ENCODE measurements at regions not wholly inside any gene's neighbourhood (a gene's known extent, or its start where the extent isn't known, plus 50 kb on each side); places are given as distances from the start of the nearest gene placed in this dataset.

GRCh38 chr14:34362641-34363251 lies 99.3 kb downstream of the SPTSSA start:
- no peak for DNase-seq (ENCODE audit: low spot score in 2 of 2)
- H3K27me3 ChIP-seq (ENCODE audit: low read depth), result no peaks in the 10 kb centered on the region
- H3K9me3 ChIP-seq, result no peaks in the 10 kb centered on the region
- in situ Hi-C loops (cut with MboI; ENCODE audit: low sequenced_read_pairs), result no loop called here
- no peaks in the 10 kb centered on the region for H3K36me3 ChIP-seq (replicated peaks)
- H3K4me1 ChIP-seq, result peaks cover 11% of the 10 kb centered on the region
- H3K4me3 ChIP-seq, result no peak overlapping the region

DNA sequence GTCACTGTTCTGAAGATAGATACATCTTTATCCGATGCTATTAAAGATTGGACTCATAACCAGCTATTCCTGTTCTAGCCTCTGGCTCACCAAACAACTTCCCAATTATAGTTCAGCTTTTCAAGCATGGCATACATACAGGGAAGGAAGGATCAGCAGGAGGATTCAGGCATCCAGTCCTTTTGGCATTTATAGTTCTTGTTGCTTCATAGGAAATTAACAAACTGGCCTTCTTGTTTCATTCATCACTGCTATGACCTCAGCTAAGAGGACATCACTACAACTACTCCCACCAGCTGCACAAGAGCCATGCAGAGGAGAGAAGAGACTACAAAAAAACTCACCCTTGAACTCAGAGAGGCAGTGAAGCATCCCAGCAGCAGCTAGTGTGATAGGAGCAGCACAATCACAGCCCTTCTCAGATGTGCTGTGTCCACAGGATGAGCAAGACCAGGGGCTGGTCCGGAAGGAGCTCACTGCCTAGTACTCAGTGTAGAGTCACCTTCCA lies 100.5 kb downstream of the SPTSSA start:
- H3K27me3 ChIP-seq (ENCODE audit: low read depth), result no peaks in the 10 kb centered on the region
- no peak overlapping the region for H3K4me3 ChIP-seq
- H3K9me3 ChIP-seq, result no peaks in the 10 kb centered on the region
- in situ Hi-C loops (cut with MboI; ENCODE audit: low sequenced_read_pairs), result no loop called here
- no peak for DNase-seq (ENCODE audit: low spot score in 2 of 2)
- peaks cover 11% of the 10 kb centered on the region for H3K4me1 ChIP-seq
- H3K36me3 ChIP-seq (replicated peaks), result no peaks in the 10 kb centered on the region

DNA sequence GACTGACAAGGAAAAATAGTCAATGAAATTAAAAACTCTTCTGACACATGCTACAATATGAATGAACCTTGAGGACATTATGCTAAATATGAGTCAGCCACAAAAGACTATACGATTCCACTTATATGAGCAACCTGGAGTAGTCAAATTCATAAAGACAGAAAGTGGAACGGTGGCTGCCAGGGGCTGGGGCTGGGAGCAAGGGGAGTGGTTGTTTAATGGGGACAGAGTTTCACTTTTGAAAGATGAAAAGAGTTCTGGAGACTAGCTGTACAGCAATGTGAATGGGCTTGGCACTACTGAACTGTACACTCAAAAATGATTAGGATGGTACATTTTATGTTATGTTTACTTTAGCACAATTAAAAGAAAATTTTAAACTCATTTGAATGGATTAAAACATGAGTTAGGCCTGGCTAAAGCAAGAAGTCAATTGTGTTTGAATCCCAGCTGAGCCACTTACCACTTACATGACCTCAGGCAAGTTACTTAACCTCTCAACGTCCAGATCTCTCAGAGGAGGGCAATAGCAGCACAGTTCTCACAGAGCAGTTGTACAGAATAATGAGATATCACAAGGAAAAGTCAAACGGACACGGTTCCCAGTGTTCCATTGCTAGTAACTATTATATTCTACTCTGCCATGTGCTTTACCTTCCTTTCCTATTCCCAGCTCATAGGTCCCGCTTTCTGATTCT lies 102.5 kb downstream of the SPTSSA start:
- Histone ChIP-seq H3K36me3 (replicated peaks) (no peaks in the 10 kb centered on the region), H3K27me3 (ENCODE audit: low read depth) (no peaks in the 10 kb centered on the region), H3K4me3 (no peak overlapping the region), H3K4me1 (peaks cover 11% of the 10 kb centered on the region), H3K9me3 (no peaks in the 10 kb centered on the region)
- DNase-seq (ENCODE audit: low spot score in 2 of 2), result peak; percentile 62 to 84
- in situ Hi-C loops (cut with MboI; ENCODE audit: low sequenced_read_pairs), result no loop called here

DNA sequence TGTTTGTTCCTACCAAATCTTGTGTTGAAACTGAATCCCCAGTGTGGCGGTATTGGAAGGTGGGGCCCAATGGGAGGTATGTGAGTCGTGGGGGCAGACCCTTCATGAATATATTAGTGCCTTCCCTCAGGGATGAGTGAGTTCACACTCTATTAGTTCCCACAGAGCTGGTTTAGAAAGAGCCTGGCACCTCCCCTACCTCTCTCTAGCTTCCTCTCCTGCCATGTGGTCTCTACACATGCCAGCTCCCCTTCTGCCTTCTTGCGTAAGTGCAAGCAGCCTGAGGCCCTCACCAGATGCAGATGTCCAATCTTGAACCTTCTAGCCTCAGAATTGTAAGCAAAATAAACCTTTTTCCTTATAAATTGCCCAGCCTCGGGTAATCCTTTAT lies 105.8 kb downstream of the SPTSSA start:
- Histone ChIP-seq H3K4me1 (peaks cover 11% of the 10 kb centered on the region), H3K27me3 (ENCODE audit: low read depth) (no peaks in the 10 kb centered on the region), H3K9me3 (no peaks in the 10 kb centered on the region), H3K4me3 (no peak overlapping the region), H3K36me3 (replicated peaks) (no peaks in the 10 kb centered on the region)
- no peak for DNase-seq (ENCODE audit: low spot score in 2 of 2)
- in situ Hi-C loops (cut with MboI; ENCODE audit: low sequenced_read_pairs), result no loop called here

GRCh38 chr14:34355584-34356263 lies 106.3 kb downstream of the SPTSSA start:
- Histone ChIP-seq H3K27me3 (ENCODE audit: low read depth) (no peaks in the 10 kb centered on the region), H3K4me1 (peaks cover 11% of the 10 kb centered on the region), H3K9me3 (no peaks in the 10 kb centered on the region), H3K4me3 (no peak overlapping the region), H3K36me3 (replicated peaks) (no peaks in the 10 kb centered on the region)
- in situ Hi-C loops (cut with MboI; ENCODE audit: low sequenced_read_pairs), result no loop called here
- no peak for DNase-seq (ENCODE audit: low spot score in 2 of 2)

- H3K9me3 ChIP-seq, result no peaks in the 10 kb centered on the region
- in situ Hi-C loops (cut with MboI; ENCODE audit: low sequenced_read_pairs), result no loop called here
- no peak overlapping the region for H3K4me3 ChIP-seq
- no peak for DNase-seq (ENCODE audit: low spot score in 2 of 2)
- no peaks in the 10 kb centered on the region for H3K36me3 ChIP-seq (replicated peaks)
- no peaks in the 10 kb centered on the region for H3K27me3 ChIP-seq (ENCODE audit: low read depth)
- H3K4me1 ChIP-seq, result peaks cover 8% of the 10 kb centered on the region
These were observed 107.5 kb downstream of the SPTSSA start for GRCh38 chr14:34354556-34354955.

GRCh38 chr14:34350903-34351302 lies 111.1 kb downstream of the SPTSSA start:
- in situ Hi-C loops (cut with MboI; ENCODE audit: low sequenced_read_pairs), result no loop called here
- Histone ChIP-seq H3K4me3 (no peak overlapping the region), H3K4me1 (no peaks in the 10 kb centered on the region)

DNA sequence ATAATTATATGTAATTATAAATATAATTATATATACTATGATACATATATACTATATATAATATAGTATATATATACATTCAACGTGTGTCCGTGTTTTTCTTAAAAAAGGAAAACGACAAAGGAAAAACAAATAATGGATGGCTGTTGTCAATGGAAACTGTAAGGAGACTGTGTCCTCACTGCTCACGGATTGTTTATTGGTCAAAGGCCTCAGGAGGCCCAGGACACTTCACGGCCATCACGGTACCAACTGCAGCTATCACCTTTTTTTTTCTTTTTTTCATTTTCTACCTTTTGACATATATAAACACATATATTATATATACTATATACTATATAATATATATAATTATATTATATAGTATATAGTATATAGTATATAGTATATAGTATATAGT lies 113.4 kb downstream of the SPTSSA start:
- H3K27me3 ChIP-seq (ENCODE audit: low read depth), result no peaks in the 10 kb centered on the region
- H3K36me3 ChIP-seq (replicated peaks), result no peaks in the 10 kb centered on the region
- DNase-seq (ENCODE audit: low spot score in 2 of 2), result no peak
- H3K9me3 ChIP-seq, result no peaks in the 10 kb centered on the region
- H3K4me1 ChIP-seq, result no peaks in the 10 kb centered on the region
- in situ Hi-C loops (cut with MboI; ENCODE audit: low sequenced_read_pairs), result no loop called here
- H3K4me3 ChIP-seq, result no peak overlapping the region

More at GRCh38 chr14:34350903-34351302, 111.1 kb downstream of the SPTSSA start:
- no peak for DNase-seq (ENCODE audit: low spot score in 2 of 2)
- no peaks in the 10 kb centered on the region for H3K9me3 ChIP-seq
- H3K27me3 ChIP-seq (ENCODE audit: low read depth), result no peaks in the 10 kb centered on the region
- no peaks in the 10 kb centered on the region for H3K36me3 ChIP-seq (replicated peaks)

- in situ Hi-C loops (cut with MboI; ENCODE audit: low sequenced_read_pairs), result no loop called here
- Histone ChIP-seq H3K4me1 (no peaks in the 10 kb centered on the region), H3K9me3 (no peaks in the 10 kb centered on the region), H3K4me3 (no peak overlapping the region), H3K27me3 (ENCODE audit: low read depth) (no peaks in the 10 kb centered on the region), H3K36me3 (replicated peaks) (no peaks in the 10 kb centered on the region)
- DNase-seq (ENCODE audit: low spot score in 2 of 2), result no peak
These were observed 114.4 kb downstream of the SPTSSA start for GRCh38 chr14:34347683-34348082.

DNA sequence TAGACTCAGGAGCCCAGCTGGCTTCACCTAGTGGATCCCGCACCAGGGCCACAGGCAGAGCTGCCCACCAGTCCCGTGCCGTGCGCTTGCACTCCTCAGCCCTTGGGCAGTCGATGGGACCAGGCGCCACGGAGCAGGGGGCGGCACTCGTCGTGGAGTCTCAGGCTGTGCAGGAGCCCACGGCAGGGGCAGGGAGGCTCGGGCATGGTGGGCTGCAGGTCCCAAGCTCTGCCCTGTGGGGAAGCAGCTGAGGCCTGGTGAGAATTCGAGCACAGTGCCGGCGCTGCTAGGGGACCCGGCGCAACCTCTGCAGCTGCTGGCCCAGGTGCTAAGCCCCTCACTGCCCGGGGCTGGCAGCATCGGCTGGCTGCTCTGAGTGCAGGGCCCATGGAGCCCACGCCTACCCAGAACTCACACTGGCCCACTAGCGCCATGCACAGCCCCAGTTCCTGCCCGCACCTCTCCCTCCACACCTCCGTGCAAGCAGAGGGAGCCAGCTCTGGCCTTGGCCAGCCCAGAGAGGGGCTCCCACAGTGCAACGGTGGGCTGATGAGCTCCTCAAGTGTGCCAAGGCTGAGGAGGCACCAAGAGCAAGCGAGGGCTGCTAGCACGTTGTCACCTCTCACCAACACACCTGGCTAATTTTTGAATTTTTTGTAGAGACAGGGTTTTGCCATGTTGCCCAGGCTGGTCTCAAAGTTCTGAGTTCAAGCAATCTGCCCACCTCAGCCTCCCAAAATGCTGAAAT lies 116.1 kb downstream of the SPTSSA start:
- DNase-seq (ENCODE audit: low spot score in 2 of 2), result no peak
- Histone ChIP-seq H3K4me3 (no peak overlapping the region), H3K4me1 (no peaks in the 10 kb centered on the region), H3K9me3 (no peaks in the 10 kb centered on the region), H3K36me3 (replicated peaks) (no peaks in the 10 kb centered on the region), H3K27me3 (ENCODE audit: low read depth) (no peaks in the 10 kb centered on the region)
- in situ Hi-C loops (cut with MboI; ENCODE audit: low sequenced_read_pairs), result no loop called here

DNA sequence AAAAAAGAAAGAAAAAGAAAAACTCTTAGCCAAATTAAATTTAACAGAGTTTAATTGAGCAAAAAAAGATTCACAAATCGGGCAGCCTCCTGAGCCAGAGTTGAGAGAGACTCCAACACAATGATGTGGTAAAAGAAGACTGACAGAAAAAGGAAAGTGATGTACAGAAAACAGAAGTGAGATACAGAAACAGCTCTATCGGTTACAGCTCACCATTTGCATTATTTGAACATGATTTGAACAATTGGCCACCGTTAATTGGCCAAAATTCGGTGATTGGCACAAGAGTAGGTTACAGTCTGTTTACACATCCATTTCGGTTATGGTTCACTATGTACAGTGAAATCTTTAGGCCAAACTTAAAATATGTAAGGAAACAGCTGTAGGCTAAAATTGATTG lies 117.7 kb downstream of the SPTSSA start:
- in situ Hi-C loops (cut with MboI; ENCODE audit: low sequenced_read_pairs), result no loop called here
- H3K4me3 ChIP-seq, result no peak overlapping the region
- H3K4me1 ChIP-seq, result no peaks in the 10 kb centered on the region
- no peak for DNase-seq (ENCODE audit: low spot score in 2 of 2)
- H3K36me3 ChIP-seq (replicated peaks), result no peaks in the 10 kb centered on the region
- H3K9me3 ChIP-seq, result no peaks in the 10 kb centered on the region
- no peaks in the 10 kb centered on the region for H3K27me3 ChIP-seq (ENCODE audit: low read depth)

DNA sequence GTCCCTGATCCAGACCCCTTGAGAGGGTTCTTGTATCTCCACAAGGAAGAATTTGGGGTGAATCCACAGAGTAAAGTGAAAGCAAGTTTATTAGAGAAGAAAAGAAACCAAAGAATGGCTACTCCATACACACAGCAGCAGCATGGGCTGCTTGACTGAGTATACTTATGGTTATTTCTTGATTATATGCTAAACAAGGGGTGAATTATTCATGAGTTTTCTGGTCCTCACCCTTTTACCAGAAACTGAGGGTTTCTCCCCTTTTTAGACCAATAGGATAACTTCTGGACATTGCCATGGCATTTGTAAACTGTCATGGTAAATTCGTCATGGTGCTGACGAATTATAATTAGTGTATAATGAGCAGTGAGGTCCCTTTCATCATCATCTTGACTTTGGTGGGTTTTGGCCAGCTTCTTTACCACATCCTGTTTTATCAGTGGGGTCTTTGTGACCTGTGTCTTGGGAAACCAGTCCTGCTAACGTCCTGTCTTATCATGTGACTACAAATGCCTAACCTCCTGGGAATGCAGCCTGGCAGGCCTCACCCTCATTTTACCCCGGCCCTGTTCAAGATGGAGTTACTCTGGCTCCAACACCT lies 121.9 kb downstream of the SPTSSA start:
- DNase-seq (ENCODE audit: low spot score in 2 of 2), result no peak
- in situ Hi-C loops (cut with MboI; ENCODE audit: low sequenced_read_pairs), result no loop called here
- no peaks in the 10 kb centered on the region for H3K36me3 ChIP-seq (replicated peaks)
- no peaks in the 10 kb centered on the region for H3K27me3 ChIP-seq (ENCODE audit: low read depth)
- H3K9me3 ChIP-seq, result no peaks in the 10 kb centered on the region
- H3K4me3 ChIP-seq, result no peak overlapping the region
- H3K4me1 ChIP-seq, result peaks cover 6% of the 10 kb centered on the region; the same call in 1 of the 2 replicates

GRCh38 chr14:34338056-34338455 lies 124.0 kb downstream of the SPTSSA start:
- H3K9me3 ChIP-seq, result no peaks in the 10 kb centered on the region
- H3K4me1 ChIP-seq, result peaks cover 6% of the 10 kb centered on the region; the same call in 1 of the 2 replicates
- H3K27me3 ChIP-seq (ENCODE audit: low read depth), result no peaks in the 10 kb centered on the region
- no peak overlapping the region for H3K4me3 ChIP-seq
- no peak for DNase-seq (ENCODE audit: low spot score in 2 of 2)
- in situ Hi-C loops (cut with MboI; ENCODE audit: low sequenced_read_pairs), result no loop called here
- H3K36me3 ChIP-seq (replicated peaks), result no peaks in the 10 kb centered on the region

Data from HAP-1 (cell line).